ENCODE measurements at regions not wholly inside any gene's neighbourhood (a gene's known extent, or its start where the extent isn't known, plus 50 kb on each side); places are given as distances from the start of the nearest gene placed in this dataset.

- peaks cover 2% of the 10 kb centered on the region for H3K27me3 Mint-ChIP-seq (ENCODE audit: low read depth)
- no peaks in the 10 kb centered on the region for H3K4me1 Mint-ChIP-seq (ENCODE audit: low read depth)
- H3K36me3 Mint-ChIP-seq (ENCODE audit: low read depth): no peaks in the 10 kb centered on the region
- H3K9me3 Mint-ChIP-seq (ENCODE audit: low read depth): peaks cover 10% of the 10 kb centered on the region
- H3K4me3 Mint-ChIP-seq (ENCODE audit: unreplicated experiment): no peak overlapping the region
- no peak for TF ChIP-seq CTCF (IDR thresholded peaks at IDR 0.05)
- no peak overlapping the region for H3K27ac Mint-ChIP-seq (ENCODE audit: unreplicated experiment)
- no peak for DNase-seq (ENCODE audit: low spot score)
Observed at GRCh38 chr5:5711592-5711991, 289.1 kb downstream of the ICE1 start.

- Mint-ChIP-seq H3K4me3 (ENCODE audit: unreplicated experiment) (no peak overlapping the region), H3K9me3 (ENCODE audit: low read depth) (peaks cover 10% of the 10 kb centered on the region), H3K4me1 (ENCODE audit: low read depth) (no peaks in the 10 kb centered on the region), H3K27ac (ENCODE audit: unreplicated experiment) (no peak overlapping the region), H3K36me3 (ENCODE audit: low read depth) (no peaks in the 10 kb centered on the region), H3K27me3 (ENCODE audit: low read depth) (peaks cover 2% of the 10 kb centered on the region)
- DNase-seq (ENCODE audit: low spot score): no peak
- no peak for TF ChIP-seq CTCF (IDR thresholded peaks at IDR 0.05)
Observed at GRCh38 chr5:5711112-5711511, 288.6 kb downstream of the ICE1 start.

- no peaks in the 10 kb centered on the region for H3K4me1 Mint-ChIP-seq (ENCODE audit: low read depth)
- peaks cover 2% of the 10 kb centered on the region for H3K27me3 Mint-ChIP-seq (ENCODE audit: low read depth)
- DNase-seq (ENCODE audit: low spot score): no peak
- no peak for TF ChIP-seq CTCF (IDR thresholded peaks at IDR 0.05)
- H3K36me3 Mint-ChIP-seq (ENCODE audit: low read depth): no peaks in the 10 kb centered on the region
- H3K27ac Mint-ChIP-seq (ENCODE audit: unreplicated experiment): no peak overlapping the region
- peaks cover 10% of the 10 kb centered on the region for H3K9me3 Mint-ChIP-seq (ENCODE audit: low read depth)
- no peak overlapping the region for H3K4me3 Mint-ChIP-seq (ENCODE audit: unreplicated experiment)
Observed at GRCh38 chr5:5710471-5710870, 288.0 kb downstream of the ICE1 start.

- H3K27ac Mint-ChIP-seq (ENCODE audit: unreplicated experiment): no peak overlapping the region
- H3K27me3 Mint-ChIP-seq (ENCODE audit: low read depth): peaks cover 5% of the 10 kb centered on the region
- no peak for TF ChIP-seq CTCF (IDR thresholded peaks at IDR 0.05)
- no peak for DNase-seq (ENCODE audit: low spot score)
- H3K36me3 Mint-ChIP-seq (ENCODE audit: low read depth): no peaks in the 10 kb centered on the region
- H3K9me3 Mint-ChIP-seq (ENCODE audit: low read depth): peaks cover 6% of the 10 kb centered on the region
- no peak overlapping the region for H3K4me3 Mint-ChIP-seq (ENCODE audit: unreplicated experiment)
- no peaks in the 10 kb centered on the region for H3K4me1 Mint-ChIP-seq (ENCODE audit: low read depth)
Observed at GRCh38 chr5:5708367-5708919, 286.0 kb downstream of the ICE1 start.

GRCh38 chr5:5705010-5705409, 282.5 kb downstream of the ICE1 start:
- Mint-ChIP-seq H3K36me3 (ENCODE audit: low read depth) (no peaks in the 10 kb centered on the region), H3K4me3 (ENCODE audit: unreplicated experiment) (no peak overlapping the region), H3K27ac (ENCODE audit: unreplicated experiment) (no peak overlapping the region), H3K27me3 (ENCODE audit: low read depth) (peaks cover 7% of the 10 kb centered on the region), H3K4me1 (ENCODE audit: low read depth) (no peaks in the 10 kb centered on the region), H3K9me3 (ENCODE audit: low read depth) (peaks cover 6% of the 10 kb centered on the region)
- TF ChIP-seq CTCF (IDR thresholded peaks at IDR 0.05): no peak
- no peak for DNase-seq (ENCODE audit: low spot score)

Data from chondrocyte (in vitro differentiated cells).